Colonic mucosa (tissue), 4 donors: ENCODE measurements at regions not wholly inside any gene's neighbourhood (a gene's known extent, or its start where the extent isn't known, plus 50 kb on each side); places are given as distances from the start of the nearest gene placed in this dataset.

ENCODE experiments used
- DNase-seq: peaks from one replicate; pipeline ENCODE4 v3.0.0-alpha.2; 2020
- H3K27ac ChIP-seq: fragments of 200-600 bp; one replicate; pipeline ENCODE4 v1.8.0; 2021
- H3K27me3 ChIP-seq: fragments of 200-600 bp; one replicate; pipeline ENCODE4 v1.8.0; 2021
- H3K36me3 ChIP-seq: fragments of 200-600 bp; one replicate; pipeline ENCODE4 v1.8.0; 2021
- H3K4me1 ChIP-seq: fragments of 200-600 bp; one replicate; pipeline ENCODE4 v1.8.0; 2021; ENCODE audit warnings: mild to moderate bottlenecking
- H3K4me3 ChIP-seq: fragments of 200-600 bp; one replicate; pipeline ENCODE4 v1.8.0; 2021
- H3K9ac ChIP-seq, 2 donors: one replicate each; pipeline ENCODE4 v1.7.0; 2013; ENCODE audit warnings: control low read depth in 2 of 2, low read depth in 2 of 2, low read length in 2 of 2
- H3K9me3 ChIP-seq: fragments of 200-600 bp; one replicate; pipeline ENCODE4 v1.8.0; 2021
- CTCF ChIP-seq: fragments of 200-600 bp; IDR thresholded peaks from one replicate; pipeline ENCODE4 v1.8.0; 2022; ENCODE audit warnings: antibody characterized with exemption, mild to moderate bottlenecking
- intact Hi-C: fragments of 100-400 bp; cut with DNase I; formaldehyde crosslinking; loops from one replicate; pipeline ENCODE4 v1.14.1; 2022
- donor health status: healthy.
- donor health status: DM: no; HTN: no; CAD: no.
- donor health status: DM: no; HTN: no; CAD: no.

GRCh38 chr3:20669184-20669583, 483.2 kb upstream of the SGO1 start:
- H3K4me3 ChIP-seq = no peak overlapping the region
- no peaks in the 10 kb centered on the region for H3K9me3 ChIP-seq
- DNase-seq = no peak
- no peaks in the 10 kb centered on the region for H3K36me3 ChIP-seq
- H3K27ac ChIP-seq = no peak overlapping the region
- no peaks in the 10 kb centered on the region for H3K27me3 ChIP-seq
- H3K4me1 ChIP-seq = no peaks in the 10 kb centered on the region
- H3K9ac ChIP-seq = no peak overlapping the region
- intact Hi-C loops = no loop called here
- TF ChIP-seq CTCF = no peak

DNA sequence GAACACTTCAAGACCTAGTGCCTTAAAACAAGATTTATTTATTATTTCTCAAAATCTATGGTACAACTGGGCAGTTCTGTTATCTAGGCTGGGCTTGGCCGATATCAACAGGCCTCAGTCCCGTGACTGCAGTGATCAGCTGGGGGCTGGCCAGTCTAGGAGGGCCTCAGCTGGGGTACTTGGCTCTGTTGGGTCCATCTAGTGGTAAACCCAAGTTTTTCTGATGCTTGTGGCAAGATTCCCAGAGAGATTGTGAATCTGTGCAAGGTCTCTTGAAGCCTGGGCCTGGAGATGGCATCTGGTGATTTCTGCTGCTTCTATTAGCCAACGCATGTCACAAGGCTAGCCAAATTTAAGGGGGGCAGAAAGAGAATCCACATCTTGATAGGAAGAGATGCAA, 482.4 kb upstream of the SGO1 start:
- H3K27ac ChIP-seq = no peak overlapping the region
- intact Hi-C loops = no loop called here
- TF ChIP-seq CTCF = no peak
- H3K4me1 ChIP-seq = no peaks in the 10 kb centered on the region
- H3K9me3 ChIP-seq = no peaks in the 10 kb centered on the region
- H3K27me3 ChIP-seq = no peaks in the 10 kb centered on the region
- H3K9ac ChIP-seq = no peak overlapping the region
- H3K36me3 ChIP-seq = no peaks in the 10 kb centered on the region
- DNase-seq = no peak
- H3K4me3 ChIP-seq = no peak overlapping the region

DNA sequence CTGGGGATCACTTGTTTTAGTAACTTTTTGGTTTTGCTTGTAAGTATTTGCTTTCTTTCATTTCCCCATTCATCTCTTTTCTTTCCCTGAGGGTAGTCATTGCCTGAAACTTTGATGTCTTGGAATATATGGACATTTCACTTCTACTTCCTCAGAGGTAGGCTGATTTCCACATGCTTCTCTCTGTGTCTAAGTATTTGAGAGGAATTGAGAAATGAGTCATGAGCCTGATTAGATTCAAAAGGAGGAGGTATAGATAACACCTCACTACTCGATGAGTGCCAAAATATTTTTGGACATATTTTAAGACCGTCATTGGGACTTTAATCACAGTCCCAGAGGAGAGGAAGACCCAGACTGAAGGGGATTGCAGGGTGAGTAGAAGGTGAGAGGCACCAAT, 480.1 kb upstream of the SGO1 start:
- TF ChIP-seq CTCF = no peak
- no peak overlapping the region for H3K9ac ChIP-seq
- H3K27ac ChIP-seq = no peak overlapping the region
- H3K4me1 ChIP-seq = no peaks in the 10 kb centered on the region
- H3K27me3 ChIP-seq = no peaks in the 10 kb centered on the region
- intact Hi-C loops = no loop called here
- H3K9me3 ChIP-seq = no peaks in the 10 kb centered on the region
- no peaks in the 10 kb centered on the region for H3K36me3 ChIP-seq
- no peak overlapping the region for H3K4me3 ChIP-seq
- no peak for DNase-seq

DNA sequence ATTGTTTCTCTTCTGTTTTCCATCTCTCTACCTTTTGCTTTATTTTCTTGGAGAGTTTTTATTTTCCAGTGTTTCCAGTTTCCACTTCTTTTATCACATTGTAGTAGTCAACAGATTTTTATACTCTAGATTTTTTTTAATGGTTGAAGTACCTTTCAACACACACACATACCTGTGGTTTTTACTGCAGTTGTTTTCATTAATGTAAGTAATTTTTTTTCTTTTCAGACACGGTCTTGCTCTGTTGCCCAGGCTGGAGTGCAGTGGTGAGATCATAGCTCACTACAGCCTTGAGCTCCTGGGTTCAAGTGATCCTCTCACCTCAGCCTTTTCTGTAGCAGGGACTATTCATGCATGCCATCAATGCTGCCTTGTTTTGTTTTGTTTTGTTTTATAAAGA, 472.5 kb upstream of the SGO1 start:
- intact Hi-C loops = no loop called here

GRCh38 chr3:20657560-20657959, 471.6 kb upstream of the SGO1 start:
- no peak overlapping the region for H3K27ac ChIP-seq
- intact Hi-C loops = no loop called here
- no peak for DNase-seq
- no peaks in the 10 kb centered on the region for H3K27me3 ChIP-seq
- no peaks in the 10 kb centered on the region for H3K36me3 ChIP-seq
- H3K9me3 ChIP-seq = no peaks in the 10 kb centered on the region
- H3K9ac ChIP-seq = no peak overlapping the region
- no peak for TF ChIP-seq CTCF
- no peak overlapping the region for H3K4me3 ChIP-seq
- no peaks in the 10 kb centered on the region for H3K4me1 ChIP-seq

More for the DNA sequence above, 472.5 kb upstream of the SGO1 start:
- no peak for DNase-seq
- no peaks in the 10 kb centered on the region for H3K36me3 ChIP-seq
- no peaks in the 10 kb centered on the region for H3K27me3 ChIP-seq
- no peak overlapping the region for H3K27ac ChIP-seq
- TF ChIP-seq CTCF = no peak
- no peak overlapping the region for H3K9ac ChIP-seq
- no peaks in the 10 kb centered on the region for H3K9me3 ChIP-seq
- no peaks in the 10 kb centered on the region for H3K4me1 ChIP-seq
- H3K4me3 ChIP-seq = no peak overlapping the region
